Germinal center (tissue), 1 donor: ENCODE measurements at regions not wholly inside any gene's neighbourhood (a gene's known extent, or its start where the extent isn't known, plus 50 kb on each side); places are given as distances from the start of the nearest gene placed in this dataset.
"Not testable (repeated sequence)": the region's sequence is repeated elsewhere in the genome, so short reads cannot be mapped to it uniquely, and the experiment has no call there.

ENCODE experiments used
- DNase-seq: peaks from one replicate; pipeline ENCODE4 v3.0.0; 2012; ENCODE audit warnings: mixed read lengths, low spot score

- no peak for DNase-seq
Measured at GRCh38 chr5:130724658-130725057, 440.4 kb downstream of the HINT1 start.

GRCh38 chr5:130720355-130720754 lies 444.7 kb downstream of the HINT1 start:
- no peak for DNase-seq

- no peak for DNase-seq
Measured at GRCh38 chr5:130715541-130715940, 449.5 kb downstream of the HINT1 start.

DNA sequence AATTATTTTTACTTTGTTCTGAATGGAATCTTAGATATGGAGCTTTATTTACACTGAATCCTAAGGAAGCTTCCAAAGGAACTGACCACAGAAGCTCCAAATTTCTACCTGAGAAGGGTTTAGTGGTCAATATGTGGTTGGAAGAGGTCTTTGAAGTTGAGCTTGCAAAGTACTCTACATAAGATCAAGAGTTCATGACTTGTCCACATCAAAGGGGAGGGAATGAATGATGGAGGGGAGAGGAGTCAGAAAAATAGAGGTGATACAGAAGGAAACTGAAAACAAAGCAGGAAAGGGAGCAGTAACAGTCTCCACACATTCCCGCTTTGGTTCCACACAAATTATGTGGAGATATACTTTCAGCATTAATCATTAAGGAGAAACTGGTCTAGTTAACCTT lies 450.9 kb downstream of the HINT1 start:
- DNase-seq = no peak

DNA sequence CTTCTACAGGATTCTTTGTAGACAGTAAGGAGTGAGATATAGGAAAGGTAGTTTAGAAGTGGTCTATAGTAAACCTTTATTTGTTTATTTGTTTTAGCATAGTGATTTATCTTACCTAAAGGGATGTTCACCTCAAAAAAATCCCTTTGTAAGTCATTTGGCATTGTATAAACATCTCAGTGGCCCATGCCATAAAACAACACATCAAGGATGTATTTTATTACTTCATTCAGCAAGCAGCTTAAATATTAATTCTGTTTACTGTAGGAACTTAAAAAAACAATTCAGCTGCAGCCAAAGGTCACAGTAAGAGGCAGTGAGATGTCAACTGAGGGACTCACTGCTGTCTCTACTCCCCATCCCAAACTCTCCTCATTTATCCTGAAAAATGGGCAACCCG lies 452.7 kb downstream of the HINT1 start:
- no peak for DNase-seq

GRCh38 chr5:130710596-130710995 lies 454.5 kb downstream of the HINT1 start:
- no peak for DNase-seq

- no peak for DNase-seq
Measured at GRCh38 chr5:130708754-130709153, 456.3 kb downstream of the HINT1 start.

- no peak for DNase-seq
Measured at GRCh38 chr5:130706696-130707095, 458.4 kb downstream of the HINT1 start.

- DNase-seq = no peak
Measured at GRCh38 chr5:130705368-130705767, 459.7 kb downstream of the HINT1 start.

GRCh38 chr5:130693509-130693908 lies 471.5 kb downstream of the HINT1 start:
- DNase-seq = no peak

GRCh38 chr5:130692770-130693169 lies 472.3 kb downstream of the HINT1 start:
- DNase-seq = no peak

- DNase-seq = no peak
Measured at GRCh38 chr5:130689831-130690230, 475.2 kb downstream of the HINT1 start.

DNA sequence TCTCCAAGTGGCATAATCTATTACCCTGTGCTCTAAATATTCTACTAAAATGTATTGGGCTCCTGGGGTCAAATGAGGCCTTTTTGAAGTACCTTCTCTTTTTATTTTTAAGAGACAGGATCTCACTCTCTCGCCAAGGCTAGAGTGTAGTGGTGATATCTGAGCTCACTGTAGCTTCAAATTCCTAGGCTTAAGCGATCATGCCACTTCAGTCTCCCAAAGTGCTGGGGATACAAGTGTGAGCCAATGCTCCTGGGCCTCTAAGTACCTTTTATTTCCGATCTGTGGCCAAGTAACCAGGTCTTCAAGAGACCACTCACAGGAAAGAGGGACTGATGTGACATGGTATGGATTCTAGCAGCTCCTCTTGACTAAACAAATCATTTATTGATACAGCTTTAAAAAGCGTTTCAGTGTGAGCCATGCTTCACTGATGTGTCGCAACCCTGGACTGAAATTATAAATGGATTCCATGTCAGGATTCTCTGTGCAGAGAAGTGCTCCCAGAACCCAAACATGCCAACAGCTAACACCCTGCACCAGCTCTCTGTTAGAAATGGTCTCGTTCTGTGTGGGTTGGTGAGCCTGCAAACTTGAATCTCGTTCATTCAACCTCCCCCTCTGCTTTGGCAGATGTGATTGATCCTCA lies 477.8 kb downstream of the HINT1 start:
- no peak for DNase-seq

GRCh38 chr5:130678637-130679036 lies 486.4 kb downstream of the HINT1 start:
- DNase-seq = no peak

- no peak for DNase-seq
Measured at GRCh38 chr5:130666462-130666861, 498.6 kb downstream of the HINT1 start.

DNA sequence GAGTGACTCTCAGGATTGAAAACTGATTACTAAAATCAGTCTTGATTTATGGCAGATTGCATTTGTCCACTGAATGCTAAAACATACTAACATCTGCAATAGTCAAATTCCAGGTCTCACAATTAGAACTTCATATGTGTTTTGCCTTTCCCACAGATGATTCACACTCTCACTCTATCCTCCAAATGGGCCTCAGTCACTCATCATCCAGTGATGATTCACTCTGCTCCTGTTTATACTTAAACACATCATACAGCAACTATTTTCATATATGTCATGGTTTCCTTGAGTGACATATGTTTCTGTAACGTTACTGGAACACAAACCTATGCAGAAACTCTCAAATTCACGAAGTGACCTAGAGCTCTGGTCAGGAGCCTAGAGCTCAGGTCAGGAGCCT lies 512.9 kb downstream of the HINT1 start:
- no peak for DNase-seq

- no peak for DNase-seq
Measured at GRCh38 chr5:130651440-130651839, 513.6 kb downstream of the HINT1 start.

DNA sequence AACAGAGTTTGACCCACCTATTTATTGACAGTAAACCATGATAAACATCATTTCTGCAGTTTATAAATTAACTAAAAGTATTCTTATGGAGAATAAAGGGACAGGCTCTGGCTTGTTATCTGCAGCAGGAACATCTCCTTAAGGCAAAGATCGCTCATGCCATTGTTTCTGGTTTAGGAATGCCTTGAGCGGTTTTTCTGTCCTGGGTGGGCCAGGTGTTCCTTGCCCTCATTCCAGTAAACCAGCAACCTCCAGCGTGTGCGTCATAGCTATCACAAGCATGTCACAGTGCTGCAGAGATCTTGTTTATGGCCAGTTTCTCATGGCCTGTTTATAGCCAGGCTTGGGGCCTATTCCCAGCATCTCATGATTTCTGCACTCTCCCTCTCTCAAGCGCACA lies 521.7 kb downstream of the HINT1 start:
- no peak for DNase-seq

GRCh38 chr5:130642461-130642860 lies 522.6 kb downstream of the HINT1 start:
- no peak for DNase-seq

DNA sequence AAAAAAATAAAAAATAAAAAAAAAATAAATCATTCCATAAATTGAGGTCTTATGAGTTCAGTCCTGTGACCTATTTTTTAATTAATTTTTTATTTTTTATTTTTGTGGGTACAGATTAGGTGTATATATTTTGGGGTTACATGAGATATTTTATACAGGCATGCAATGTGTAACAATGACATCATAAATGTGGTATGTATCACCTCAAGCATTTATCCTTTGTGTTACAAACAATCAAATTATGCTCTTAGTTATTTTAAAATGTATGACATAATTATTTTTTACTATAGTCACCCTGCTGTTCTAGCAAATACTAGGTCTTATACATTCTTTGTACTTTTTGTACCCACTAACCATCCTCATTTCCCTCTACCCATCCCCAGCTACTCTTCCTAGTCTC lies 537.9 kb downstream of the HINT1 start:
- no peak for DNase-seq

DNA sequence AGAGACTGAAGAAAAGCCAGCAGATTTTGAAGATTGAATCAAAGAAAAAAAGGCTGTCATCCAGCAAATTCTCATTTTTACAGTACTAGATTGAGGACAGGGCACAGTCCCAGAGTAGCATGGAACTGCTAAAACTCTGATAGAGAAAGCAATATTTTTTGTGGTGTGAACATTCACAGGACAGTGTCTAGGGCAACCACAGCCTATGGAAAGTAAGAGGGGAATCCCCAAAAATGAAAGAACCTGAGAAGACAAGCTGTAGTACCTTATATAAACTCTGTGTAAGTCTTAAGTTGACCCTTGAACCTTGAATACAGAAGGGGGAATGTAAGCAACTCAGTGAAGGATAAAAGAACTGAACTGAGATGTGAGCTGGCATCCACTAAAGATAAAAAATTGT lies 540.3 kb downstream of the HINT1 start:
- DNase-seq = no peak

DNA sequence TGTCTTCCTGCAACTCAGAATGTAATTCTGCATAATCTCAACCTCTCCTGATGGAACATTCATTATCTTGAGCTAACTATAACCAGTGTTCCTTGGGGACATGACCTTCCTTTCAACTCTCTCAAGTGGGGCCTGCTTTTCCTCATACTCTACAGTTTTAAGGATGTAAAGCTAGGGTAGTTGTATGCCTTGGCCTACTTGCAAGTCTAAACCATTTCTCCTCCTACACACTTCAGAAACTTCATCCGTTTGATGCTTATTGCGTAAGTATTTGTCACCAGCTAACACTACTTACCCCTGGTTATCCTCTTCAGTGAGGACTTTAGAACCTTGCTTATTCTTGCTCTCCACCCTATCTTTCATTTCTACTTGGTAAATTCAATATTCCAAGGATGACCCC lies 548.9 kb downstream of the HINT1 start:
- no peak for DNase-seq

DNA sequence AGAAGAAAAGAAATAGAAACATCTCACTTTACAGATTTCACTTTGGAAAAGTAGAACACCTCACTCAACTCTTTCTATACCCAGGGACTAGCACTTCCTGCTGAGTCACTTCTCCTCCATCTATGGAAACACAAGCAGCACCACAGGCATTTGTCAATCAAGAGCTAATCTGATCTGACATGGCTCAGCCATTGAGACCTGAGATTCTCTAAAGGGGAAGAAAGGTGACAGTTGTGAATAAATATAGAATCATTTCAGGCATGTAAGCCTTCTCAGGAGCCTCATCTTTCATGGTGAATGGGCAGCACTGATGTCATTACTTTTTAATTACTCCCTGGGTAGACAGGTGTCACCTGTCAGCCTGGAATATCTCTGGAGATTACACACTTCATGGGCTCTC lies 559.8 kb downstream of the HINT1 start:
- no peak for DNase-seq

DNA sequence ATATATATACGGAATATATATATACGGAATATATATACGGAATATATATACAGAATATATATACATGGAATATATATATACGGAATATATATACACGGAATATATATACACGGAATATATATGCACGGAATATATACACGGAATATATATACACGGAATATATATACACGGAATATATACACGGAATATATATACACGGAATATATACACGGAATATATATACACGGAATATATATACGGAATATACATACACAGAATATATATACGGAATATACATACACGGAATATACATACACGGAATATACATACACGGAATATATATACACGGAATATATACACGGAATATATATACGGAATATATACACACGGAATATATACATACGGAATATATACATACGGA lies 568.4 kb downstream of the HINT1 start:
- DNase-seq = not testable (repeated sequence)

- DNase-seq = no peak
Measured at GRCh38 chr5:130580264-130580663, 584.8 kb downstream of the HINT1 start.
